Upper lobe of left lung (tissue), 4 donors: ENCODE measurements at regions not wholly inside any gene's neighbourhood (a gene's known extent, or its start where the extent isn't known, plus 50 kb on each side); places are given as distances from the start of the nearest gene placed in this dataset.

Experiments used
- POLR2A ChIP-seq, 4 donors: fragments of 450-650 bp; IDR thresholded peaks; one replicate each; pipeline ENCODE4 v1.5.1; 2016 to 2017; ENCODE audit warnings: antibody characterized with exemption in 4 of 4, mild to moderate bottlenecking in 2 of 4
- POLR2AphosphoS5 ChIP-seq, 2 donors: sonication (generic); formaldehyde crosslinking; IDR thresholded peaks; one replicate each; pipeline ENCODE4 v1.5.1; 2017; ENCODE audit warnings: antibody characterized with exemption in 2 of 2
- TF ChIP-seq, protein P1 (sequence below), 6 experiments: fragments of 450-650 bp in 4 of 6; fragments of 200-600 bp in 2 of 6; sonication (generic) in 2 of 6; IDR thresholded peaks; one replicate each; pipeline ENCODE4 v1.5.1; 2016 to 2019; ENCODE audit warnings: antibody characterized with exemption in 6 of 6

DNA sequence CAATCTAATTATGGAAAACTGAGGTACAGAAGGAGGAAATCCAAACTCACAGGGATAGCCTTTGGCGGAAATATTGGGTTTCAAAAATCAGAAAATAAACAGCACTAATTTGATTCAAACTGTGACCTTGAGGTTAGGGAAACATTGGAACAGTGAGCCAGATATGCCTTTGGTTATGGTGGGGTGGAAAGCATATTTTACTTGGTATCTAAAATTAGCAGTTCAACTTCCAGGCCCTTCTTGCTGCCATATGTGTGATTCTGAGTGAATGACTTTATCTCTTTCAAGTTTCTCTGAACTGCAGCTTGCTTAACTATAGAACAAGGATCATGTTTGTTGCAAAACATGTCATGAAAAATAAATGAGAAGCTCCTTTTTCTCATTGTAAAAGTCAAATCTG is 240.9 kb upstream of the VEGFC start:
- TF ChIP-seq, protein P1, sequence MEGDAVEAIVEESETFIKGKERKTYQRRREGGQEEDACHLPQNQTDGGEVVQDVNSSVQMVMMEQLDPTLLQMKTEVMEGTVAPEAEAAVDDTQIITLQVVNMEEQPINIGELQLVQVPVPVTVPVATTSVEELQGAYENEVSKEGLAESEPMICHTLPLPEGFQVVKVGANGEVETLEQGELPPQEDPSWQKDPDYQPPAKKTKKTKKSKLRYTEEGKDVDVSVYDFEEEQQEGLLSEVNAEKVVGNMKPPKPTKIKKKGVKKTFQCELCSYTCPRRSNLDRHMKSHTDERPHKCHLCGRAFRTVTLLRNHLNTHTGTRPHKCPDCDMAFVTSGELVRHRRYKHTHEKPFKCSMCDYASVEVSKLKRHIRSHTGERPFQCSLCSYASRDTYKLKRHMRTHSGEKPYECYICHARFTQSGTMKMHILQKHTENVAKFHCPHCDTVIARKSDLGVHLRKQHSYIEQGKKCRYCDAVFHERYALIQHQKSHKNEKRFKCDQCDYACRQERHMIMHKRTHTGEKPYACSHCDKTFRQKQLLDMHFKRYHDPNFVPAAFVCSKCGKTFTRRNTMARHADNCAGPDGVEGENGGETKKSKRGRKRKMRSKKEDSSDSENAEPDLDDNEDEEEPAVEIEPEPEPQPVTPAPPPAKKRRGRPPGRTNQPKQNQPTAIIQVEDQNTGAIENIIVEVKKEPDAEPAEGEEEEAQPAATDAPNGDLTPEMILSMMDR (IDR thresholded peaks at IDR 0.05): no peak
- TF ChIP-seq POLR2A (IDR thresholded peaks at IDR 0.05) (no peak), POLR2AphosphoS5 (IDR thresholded peaks at IDR 0.05) (no peak)
